Peyer's patch (tissue), 4 donors: ENCODE measurements at regions not wholly inside any gene's neighbourhood (a gene's known extent, or its start where the extent isn't known, plus 50 kb on each side); places are given as distances from the start of the nearest gene placed in this dataset.

Source experiments
- CTCF ChIP-seq, 6 experiments: fragments of 450-650 bp in 4 of 6; fragments of 200-600 bp in 2 of 6; sonication (generic) in 1 of 6; IDR thresholded peaks; one replicate each; pipeline ENCODE4 v1.5.1; 2017 to 2019; ENCODE audit warnings: antibody characterized with exemption in 6 of 6, mild to moderate bottlenecking in 3 of 6, moderate library complexity in 1 of 6
- POLR2A ChIP-seq, 2 donors: fragments of 450-650 bp; IDR thresholded peaks; one replicate each; pipeline ENCODE4 v1.5.1; 2017; ENCODE audit warnings: antibody characterized with exemption in 2 of 2, mild to moderate bottlenecking in 2 of 2, moderate library complexity in 2 of 2

GRCh38 chr9:91090130-91090410 lies 271.6 kb downstream of the AUH start:
- TF ChIP-seq CTCF (IDR thresholded peaks at IDR 0.05) (no peak), POLR2A (IDR thresholded peaks at IDR 0.05) (no peak)
